AG04450 (cell line): ENCODE measurements at regions not wholly inside any gene's neighbourhood (a gene's known extent, or its start where the extent isn't known, plus 50 kb on each side); places are given as distances from the start of the nearest gene placed in this dataset.

Source experiments
- CTCF ChIA-PET: fragments of 300-600, 350-600 bp; formaldehyde crosslinking; extraction: SDS; loops from one replicate; lab custom pipeline; 2022; ENCODE audit warnings: antibody characterized with exemption, inconsistent platforms; lab: Charles Lee
- POLR2A ChIA-PET: fragments of 350-600 bp; formaldehyde crosslinking; extraction: SDS; loops from one replicate; lab custom pipeline; 2021; ENCODE audit warnings: antibody characterized with exemption, inconsistent platforms; lab: Yijun Ruan, JAX
- DNase-seq: peaks from one replicate; pipeline ENCODE4 v3.0.0-alpha.2; 2011; ENCODE audit warnings: low read depth, low spot score
- H3K27ac ChIP-seq: one replicate; pipeline ENCODE4 v1.5.1; 2012; ENCODE audit warnings: low read depth, low read length, control low read depth
- H3K27me3 ChIP-seq: one replicate; pipeline ENCODE4 v1.6.0; 2012; ENCODE audit warnings: low read length; ENCODE audit not compliant: control insufficient read depth, insufficient read depth
- H3K4me3 ChIP-seq: 2 replicates; pipeline ENCODE4 v1.5.1; 2011; ENCODE audit warnings: mild to moderate bottlenecking, low read depth, low read length, control low read depth
- H3K9me3 ChIP-seq: 2 replicates; pipeline ENCODE4 v1.5.1; 2012; ENCODE audit warnings: low read length; ENCODE audit not compliant: control insufficient read depth, insufficient read depth
- TF ChIP-seq, protein P1 (sequence below): IDR thresholded peaks from 2 replicates; pipeline ENCODE4 v1.5.1; 2011; ENCODE audit warnings: low read depth, low read length, control low read depth, inconsistent platforms

DNA sequence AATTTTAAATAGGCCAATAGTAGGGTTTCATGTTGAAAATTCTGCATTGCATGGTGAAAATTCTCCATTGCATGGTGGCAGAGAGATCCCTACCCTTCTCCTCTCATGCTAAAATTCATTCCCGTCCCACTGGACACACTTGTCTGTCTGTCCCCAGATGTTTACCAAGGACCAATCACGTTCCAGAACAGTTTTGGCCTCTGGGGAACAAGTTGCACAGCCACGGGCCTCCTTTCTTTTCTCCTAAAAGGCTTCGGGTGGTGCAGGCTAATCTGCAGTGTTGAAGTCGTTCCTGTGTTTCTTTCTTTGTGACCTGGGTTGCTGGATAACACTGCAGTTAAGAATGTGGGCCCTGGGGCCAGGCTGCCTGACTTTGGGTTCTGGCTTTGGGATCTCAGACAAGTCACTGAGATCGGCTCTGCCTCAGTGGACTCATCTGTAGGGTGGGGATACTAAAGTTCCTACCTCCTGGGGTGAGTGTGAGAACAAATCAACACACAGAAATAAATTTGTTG lies 113.1 kb upstream of the FAM204A start:
- ChIA-PET POLR2A (no interaction called here), CTCF (interaction anchor here (1.5 kb wide), 1 partner anchor 958 kb away, joined by 8 read pairs; no protein-coding TSS in a partner anchor)
- no peaks in the 10 kb centered on the region for H3K9me3 ChIP-seq
- no peak overlapping the region for H3K4me3 ChIP-seq
- no peaks in the 10 kb centered on the region for H3K27me3 ChIP-seq
- TF ChIP-seq, protein P1, sequence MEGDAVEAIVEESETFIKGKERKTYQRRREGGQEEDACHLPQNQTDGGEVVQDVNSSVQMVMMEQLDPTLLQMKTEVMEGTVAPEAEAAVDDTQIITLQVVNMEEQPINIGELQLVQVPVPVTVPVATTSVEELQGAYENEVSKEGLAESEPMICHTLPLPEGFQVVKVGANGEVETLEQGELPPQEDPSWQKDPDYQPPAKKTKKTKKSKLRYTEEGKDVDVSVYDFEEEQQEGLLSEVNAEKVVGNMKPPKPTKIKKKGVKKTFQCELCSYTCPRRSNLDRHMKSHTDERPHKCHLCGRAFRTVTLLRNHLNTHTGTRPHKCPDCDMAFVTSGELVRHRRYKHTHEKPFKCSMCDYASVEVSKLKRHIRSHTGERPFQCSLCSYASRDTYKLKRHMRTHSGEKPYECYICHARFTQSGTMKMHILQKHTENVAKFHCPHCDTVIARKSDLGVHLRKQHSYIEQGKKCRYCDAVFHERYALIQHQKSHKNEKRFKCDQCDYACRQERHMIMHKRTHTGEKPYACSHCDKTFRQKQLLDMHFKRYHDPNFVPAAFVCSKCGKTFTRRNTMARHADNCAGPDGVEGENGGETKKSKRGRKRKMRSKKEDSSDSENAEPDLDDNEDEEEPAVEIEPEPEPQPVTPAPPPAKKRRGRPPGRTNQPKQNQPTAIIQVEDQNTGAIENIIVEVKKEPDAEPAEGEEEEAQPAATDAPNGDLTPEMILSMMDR: no peak
- H3K27ac ChIP-seq: no peak overlapping the region
- DNase-seq: no peak

DNA sequence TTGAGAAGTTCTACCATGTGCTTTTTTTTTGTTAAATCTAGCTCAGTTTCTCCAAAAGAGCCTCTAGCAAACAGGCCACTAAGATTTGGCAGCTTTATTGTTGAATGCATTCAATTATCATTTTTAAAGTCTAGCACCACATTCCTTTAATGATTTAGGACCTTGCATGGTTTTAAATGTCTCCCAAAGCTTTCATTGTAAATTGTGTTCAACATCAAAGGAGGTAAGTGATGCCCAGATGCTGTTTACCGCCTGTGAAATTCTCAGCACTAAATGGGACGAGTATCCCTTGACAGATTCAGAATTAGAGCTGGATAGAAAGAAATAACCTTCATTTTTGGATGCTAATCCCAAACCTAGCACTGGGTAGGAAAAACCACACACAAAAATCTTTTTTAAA lies 112.1 kb upstream of the FAM204A start:
- TF ChIP-seq, protein P1: no peak
- CTCF ChIA-PET: interaction anchor here (1.5 kb wide), 1 partner anchor 957 kb away, joined by 8 read pairs; no protein-coding TSS in a partner anchor

DNA sequence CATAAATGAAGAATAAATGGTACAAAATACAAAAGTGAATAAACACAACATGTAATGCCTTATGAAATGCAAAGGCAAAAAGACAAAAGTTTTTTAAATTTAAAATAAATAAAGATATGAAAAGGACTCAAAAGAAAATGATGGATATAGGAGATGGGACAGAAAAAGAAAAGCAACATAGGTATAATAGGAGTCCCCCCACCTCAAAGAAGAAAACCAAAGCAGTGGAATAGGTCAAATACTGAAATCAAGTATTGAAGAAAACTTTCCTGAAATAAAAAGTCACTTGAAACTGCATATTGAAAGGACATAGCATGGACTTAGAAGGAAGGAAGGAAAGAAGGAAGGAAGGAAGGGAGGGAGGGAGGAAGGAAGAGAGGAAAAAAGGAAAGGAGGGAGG lies 110.0 kb upstream of the FAM204A start:
- Histone ChIP-seq H3K9me3 (no peaks in the 10 kb centered on the region), H3K27me3 (no peaks in the 10 kb centered on the region), H3K27ac (no peak overlapping the region), H3K4me3 (no peak overlapping the region)
- DNase-seq: no peak
- ChIA-PET CTCF (no interaction called here), POLR2A (no interaction called here)
- TF ChIP-seq, protein P1: no peak

More for the DNA sequence above, 112.1 kb upstream of the FAM204A start:
- POLR2A ChIA-PET: no interaction called here
- no peak overlapping the region for H3K4me3 ChIP-seq
- no peaks in the 10 kb centered on the region for H3K27me3 ChIP-seq
- no peaks in the 10 kb centered on the region for H3K9me3 ChIP-seq
- no peak overlapping the region for H3K27ac ChIP-seq
- DNase-seq: no peak

DNA sequence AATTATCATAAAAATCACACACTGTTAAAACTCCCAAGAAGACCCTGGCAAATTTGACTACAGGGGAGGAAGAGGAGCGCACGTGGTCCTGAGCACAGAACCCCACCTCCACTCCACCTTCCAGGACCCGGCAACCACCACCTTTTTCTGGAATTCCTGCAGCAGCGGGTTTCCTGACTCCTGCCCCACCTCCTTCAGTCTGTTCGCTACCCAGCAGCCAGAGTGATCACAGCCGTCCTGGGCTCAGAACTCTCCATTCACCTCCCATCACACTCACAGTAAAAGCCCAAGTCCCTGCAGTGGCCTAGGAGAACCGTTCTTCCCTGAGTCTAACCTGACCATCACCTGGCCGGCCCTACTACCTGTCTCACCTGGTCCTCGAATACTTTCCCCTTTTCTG lies 107.4 kb upstream of the FAM204A start:
- Histone ChIP-seq H3K4me3 (no peak overlapping the region), H3K9me3 (no peaks in the 10 kb centered on the region), H3K27ac (no peak overlapping the region), H3K27me3 (no peaks in the 10 kb centered on the region)
- ChIA-PET CTCF (interaction anchor here (1.0 to 2.0 kb wide), 2 partner anchors 9 to 953 kb away, joined by 6 to 7 read pairs; no protein-coding TSS in a partner anchor), POLR2A (no interaction called here)
- TF ChIP-seq, protein P1: no peak
- no peak for DNase-seq

DNA sequence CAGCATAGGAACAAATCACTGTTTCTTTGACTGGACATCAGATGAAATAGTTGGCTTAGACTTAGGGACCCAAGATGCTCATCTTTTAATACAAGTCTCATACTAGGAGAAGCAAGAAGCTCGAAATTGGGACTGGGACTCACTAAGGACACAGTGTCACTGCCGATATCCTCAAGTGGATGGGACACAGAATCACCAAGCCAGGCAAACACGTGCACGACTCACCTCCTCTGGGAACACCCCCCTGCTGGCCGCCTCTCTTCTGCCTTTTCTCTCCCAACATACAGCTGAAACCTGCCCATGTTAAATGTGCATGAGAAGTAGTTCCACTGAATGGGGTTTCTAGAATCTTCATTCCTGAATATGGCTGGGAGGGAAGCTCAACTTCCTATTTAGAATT lies 106.6 kb upstream of the FAM204A start:
- TF ChIP-seq, protein P1: no peak
- Histone ChIP-seq H3K4me3 (no peak overlapping the region), H3K9me3 (no peaks in the 10 kb centered on the region), H3K27ac (no peak overlapping the region), H3K27me3 (no peaks in the 10 kb centered on the region)
- CTCF ChIA-PET: interaction anchor here (1.0 to 2.0 kb wide), 2 partner anchors 10 to 952 kb away, joined by 6 to 7 read pairs; no protein-coding TSS in a partner anchor
- DNase-seq: no peak
- POLR2A ChIA-PET: no interaction called here
